Jurkat, Clone E6-1 (cell line): ENCODE measurements at regions not wholly inside any gene's neighbourhood (a gene's known extent, or its start where the extent isn't known, plus 50 kb on each side); places are given as distances from the start of the nearest gene placed in this dataset.

Source experiments
- DNase-seq: peaks from one replicate; pipeline ENCODE4 v3.0.0-alpha.2; 2011; ENCODE audit warnings: low read depth, low spot score
- H3K4me3 ChIP-seq: 2 replicates; pipeline ENCODE4 v1.5.1; 2011; ENCODE audit warnings: mild to moderate bottlenecking, low read length, control low read depth, moderate library complexity

GRCh38 chr7:130937016-130937415 is 203.0 kb upstream of the KLF14 start:
- no peak for DNase-seq
- H3K4me3 ChIP-seq = no peak overlapping the region

GRCh38 chr7:130937830-130938229 is 203.8 kb upstream of the KLF14 start:
- no peak overlapping the region for H3K4me3 ChIP-seq
- no peak for DNase-seq

- DNase-seq = no peak
- H3K4me3 ChIP-seq = no peak overlapping the region
Observed at GRCh38 chr7:130938661-130939060, 204.7 kb upstream of the KLF14 start.

GRCh38 chr7:130939321-130940095 is 205.5 kb upstream of the KLF14 start:
- no peak for DNase-seq

GRCh38 chr7:130940326-130940725 is 206.3 kb upstream of the KLF14 start:
- no peak for DNase-seq
- H3K4me3 ChIP-seq = no peak overlapping the region

More at GRCh38 chr7:130939321-130940095, 205.5 kb upstream of the KLF14 start:
- H3K4me3 ChIP-seq = no peak overlapping the region

GRCh38 chr7:130940907-130941306 is 206.9 kb upstream of the KLF14 start:
- DNase-seq = no peak
- no peak overlapping the region for H3K4me3 ChIP-seq

GRCh38 chr7:130941322-130942210 is 207.6 kb upstream of the KLF14 start:
- DNase-seq = no peak
- H3K4me3 ChIP-seq = no peak overlapping the region

- H3K4me3 ChIP-seq = no peak overlapping the region
- DNase-seq = no peak
Observed at GRCh38 chr7:130942211-130942964, 208.4 kb upstream of the KLF14 start.

- H3K4me3 ChIP-seq = no peak overlapping the region
- no peak for DNase-seq
Observed at GRCh38 chr7:130943336-130943901, 209.4 kb upstream of the KLF14 start.

GRCh38 chr7:130943981-130944380 is 210.0 kb upstream of the KLF14 start:
- DNase-seq = no peak
- H3K4me3 ChIP-seq = no peak overlapping the region

- no peak overlapping the region for H3K4me3 ChIP-seq
- no peak for DNase-seq
Observed at GRCh38 chr7:130944997-130945396, 211.0 kb upstream of the KLF14 start.

GRCh38 chr7:130945411-130945811 is 211.4 kb upstream of the KLF14 start:
- DNase-seq = no peak
- H3K4me3 ChIP-seq = no peak overlapping the region

- no peak overlapping the region for H3K4me3 ChIP-seq
- DNase-seq = no peak
Observed at GRCh38 chr7:130946114-130946513, 212.1 kb upstream of the KLF14 start.

- no peak for DNase-seq
Observed at GRCh38 chr7:130947792-130948580, 214.0 kb upstream of the KLF14 start.

GRCh38 chr7:130948822-130949221 is 214.8 kb upstream of the KLF14 start:
- no peak overlapping the region for H3K4me3 ChIP-seq
- no peak for DNase-seq

More at GRCh38 chr7:130947792-130948580, 214.0 kb upstream of the KLF14 start:
- no peak overlapping the region for H3K4me3 ChIP-seq

GRCh38 chr7:130949550-130949949 is 215.5 kb upstream of the KLF14 start:
- DNase-seq = no peak
- no peak overlapping the region for H3K4me3 ChIP-seq

GRCh38 chr7:130950054-130950453 is 216.0 kb upstream of the KLF14 start:
- no peak overlapping the region for H3K4me3 ChIP-seq
- DNase-seq = no peak

GRCh38 chr7:130950741-130951140 is 216.7 kb upstream of the KLF14 start:
- H3K4me3 ChIP-seq = no peak overlapping the region
- no peak for DNase-seq
